ENCODE measurements at regions not wholly inside any gene's neighbourhood (a gene's known extent, or its start where the extent isn't known, plus 50 kb on each side); places are given as distances from the start of the nearest gene placed in this dataset.
"Not testable (repeated sequence)": the region's sequence is repeated elsewhere in the genome, so short reads cannot be mapped to it uniquely, and the experiment has no call there.

- DNase-seq (ENCODE audit: insufficient read length, low spot score), result no peak
- FAIRE-seq, result no peak
- no peak for TF ChIP-seq POLR2A (IDR thresholded peaks at IDR 0.05; ENCODE audit: low read depth, low read length)
These were observed 1074.1 kb upstream of the SLIT2 start for GRCh38 chr4:19177616-19178015.

GRCh38 chr4:19171832-19172231 lies 1079.9 kb upstream of the SLIT2 start:
- FAIRE-seq, result no peak
- no peak for TF ChIP-seq POLR2A (IDR thresholded peaks at IDR 0.05; ENCODE audit: low read depth, low read length)
- no peak for DNase-seq (ENCODE audit: insufficient read length, low spot score)

- DNase-seq (ENCODE audit: insufficient read length, low spot score), result no peak
- FAIRE-seq, result no peak
- TF ChIP-seq POLR2A (IDR thresholded peaks at IDR 0.05; ENCODE audit: low read depth, low read length), result no peak
These were observed 1084.4 kb upstream of the SLIT2 start for GRCh38 chr4:19167311-19167710.

- FAIRE-seq (no peak), DNase-seq (ENCODE audit: insufficient read length, low spot score) (no peak)
- TF ChIP-seq POLR2A (IDR thresholded peaks at IDR 0.05; ENCODE audit: low read depth, low read length), result no peak
These were observed 1087.4 kb upstream of the SLIT2 start for GRCh38 chr4:19164334-19164733.

- no peak for FAIRE-seq
- no peak for DNase-seq (ENCODE audit: insufficient read length, low spot score)
- TF ChIP-seq POLR2A (IDR thresholded peaks at IDR 0.05; ENCODE audit: low read depth, low read length), result no peak
These were observed 1091.8 kb upstream of the SLIT2 start for GRCh38 chr4:19159874-19160273.

GRCh38 chr4:19158107-19158809 lies 1093.4 kb upstream of the SLIT2 start:
- FAIRE-seq (no peak), DNase-seq (ENCODE audit: insufficient read length, low spot score) (no peak)
- TF ChIP-seq POLR2A (IDR thresholded peaks at IDR 0.05; ENCODE audit: low read depth, low read length), result no peak

- no peak for TF ChIP-seq POLR2A (IDR thresholded peaks at IDR 0.05; ENCODE audit: low read depth, low read length)
- FAIRE-seq (no peak), DNase-seq (ENCODE audit: insufficient read length, low spot score) (no peak)
These were observed 1094.9 kb upstream of the SLIT2 start for GRCh38 chr4:19156786-19157185.

GRCh38 chr4:19155568-19155967 lies 1096.1 kb upstream of the SLIT2 start:
- FAIRE-seq (no peak), DNase-seq (ENCODE audit: insufficient read length, low spot score) (no peak)
- no peak for TF ChIP-seq POLR2A (IDR thresholded peaks at IDR 0.05; ENCODE audit: low read depth, low read length)

- not testable (repeated sequence) for FAIRE-seq; DNase-seq (ENCODE audit: insufficient read length, low spot score)
These were observed 1097.4 kb upstream of the SLIT2 start for GRCh38 chr4:19154267-19154666.

GRCh38 chr4:19152264-19152663 lies 1099.4 kb upstream of the SLIT2 start:
- FAIRE-seq, result no peak

GRCh38 chr4:19151684-19152083 lies 1100.0 kb upstream of the SLIT2 start:
- TF ChIP-seq POLR2A (IDR thresholded peaks at IDR 0.05; ENCODE audit: low read depth, low read length), result no peak
- DNase-seq (ENCODE audit: insufficient read length, low spot score) (no peak), FAIRE-seq (no peak)

More at GRCh38 chr4:19152264-19152663, 1099.4 kb upstream of the SLIT2 start:
- DNase-seq (ENCODE audit: insufficient read length, low spot score), result no peak
- TF ChIP-seq POLR2A (IDR thresholded peaks at IDR 0.05; ENCODE audit: low read depth, low read length), result no peak

GRCh38 chr4:19146038-19146437 lies 1105.7 kb upstream of the SLIT2 start:
- no peak for TF ChIP-seq POLR2A (IDR thresholded peaks at IDR 0.05; ENCODE audit: low read depth, low read length)
- FAIRE-seq (no peak), DNase-seq (ENCODE audit: insufficient read length, low spot score) (no peak)

GRCh38 chr4:19135895-19136633 lies 1114.5 kb upstream of the LCORL start:
- no peak for FAIRE-seq
- DNase-seq (ENCODE audit: insufficient read length, low spot score), result no peak
- TF ChIP-seq POLR2A (IDR thresholded peaks at IDR 0.05; ENCODE audit: low read depth, low read length), result no peak

GRCh38 chr4:19134685-19135084 lies 1113.1 kb upstream of the LCORL start:
- no peak for FAIRE-seq
- TF ChIP-seq POLR2A (IDR thresholded peaks at IDR 0.05; ENCODE audit: low read depth, low read length), result no peak
- no peak for DNase-seq (ENCODE audit: insufficient read length, low spot score)

GRCh38 chr4:19133315-19133714 lies 1111.8 kb upstream of the LCORL start:
- DNase-seq (ENCODE audit: insufficient read length, low spot score) (no peak), FAIRE-seq (no peak)
- no peak for TF ChIP-seq POLR2A (IDR thresholded peaks at IDR 0.05; ENCODE audit: low read depth, low read length)

Measured in H54 (cell line).